ENCODE measurements at regions not wholly inside any gene's neighbourhood (a gene's known extent, or its start where the extent isn't known, plus 50 kb on each side); places are given as distances from the start of the nearest gene placed in this dataset.

DNA sequence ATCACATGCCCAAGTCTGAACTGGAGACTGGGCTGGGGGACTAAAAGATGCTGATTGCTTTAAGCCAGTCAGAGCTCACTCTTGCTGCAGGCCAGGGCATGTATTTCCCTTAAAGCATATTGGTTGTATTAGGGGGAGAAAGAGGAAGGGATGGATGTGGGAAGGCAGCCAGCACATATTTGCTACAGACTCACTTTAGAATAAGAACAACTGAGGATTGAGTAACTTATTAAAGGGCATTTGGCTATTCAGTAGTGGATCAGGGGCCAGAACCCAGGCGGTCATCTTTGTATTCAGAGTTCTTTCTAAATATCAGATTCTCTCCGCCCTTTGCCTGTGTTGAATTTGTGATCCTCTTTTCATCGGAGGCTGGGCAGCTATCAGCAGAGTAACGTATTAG, 231.7 kb downstream of the HAPSTR1 start:
- Histone ChIP-seq H4K20me1 (replicated peaks; ENCODE audit: control insufficient read depth, extremely low read depth, insufficient read depth, low read length) (no peaks in the 10 kb centered on the region), H3K27ac (ENCODE audit: insufficient read depth, low read depth, low read length) (no peak overlapping the region), H3K4me2 (ENCODE audit: insufficient read depth, low read length) (no peak overlapping the region), H3K79me2 (ENCODE audit: control insufficient read depth, insufficient read depth, low read length) (no peaks in the 10 kb centered on the region), H3K27me3 (ENCODE audit: control insufficient read depth in 2 of 2, insufficient read depth in 2 of 2, low read length in 2 of 2) (no peaks in the 10 kb centered on the region), H2AFZ (ENCODE audit: low read depth, low read length) (no peak overlapping the region), H3K36me3 (ENCODE audit: control insufficient read depth in 2 of 2, extremely low read depth in 1 of 2, insufficient read depth in 2 of 2, low read length in 2 of 2) (no peaks in the 10 kb centered on the region), H3K4me3 (replicated peaks in 1 of 3; ENCODE audit: insufficient read depth in 1 of 3, low read depth in 1 of 3, low read length in 3 of 3) (no peak overlapping the region), H3K9ac (replicated peaks; ENCODE audit: extremely low read depth, insufficient read depth, low read length) (no peak overlapping the region), H3K9me3 (replicated peaks; ENCODE audit: control insufficient read depth, insufficient read depth, low read length) (no peaks in the 10 kb centered on the region), H3K4me1 (ENCODE audit: control insufficient read depth, extremely low read depth, insufficient read depth, low read length) (no peaks in the 10 kb centered on the region), H3K9me1 (replicated peaks; ENCODE audit: control insufficient read depth, extremely low read depth, insufficient read depth, low read length) (no peaks in the 10 kb centered on the region)
- intact Hi-C loops (cut with micrococcal nuclease) (no loop called here), dilution Hi-C loops (cut with MboI; ENCODE audit: extremely low pct_ligation_motif_present, low sequenced_read_pairs) (no loop called here)
- FAIRE-seq (no peak), DNase-seq (ENCODE audit: low read depth, low spot score) (no peak)
- ChIA-PET POLR2A (no interaction called here), CTCF (no interaction called here)
- TF ChIP-seq FOS (IDR thresholded peaks at IDR 0.05; ENCODE audit: borderline replicate concordance, insufficient read depth, low read length) = no peak
- no TSS peak for BruUV-seq (replicated peaks)

DNA sequence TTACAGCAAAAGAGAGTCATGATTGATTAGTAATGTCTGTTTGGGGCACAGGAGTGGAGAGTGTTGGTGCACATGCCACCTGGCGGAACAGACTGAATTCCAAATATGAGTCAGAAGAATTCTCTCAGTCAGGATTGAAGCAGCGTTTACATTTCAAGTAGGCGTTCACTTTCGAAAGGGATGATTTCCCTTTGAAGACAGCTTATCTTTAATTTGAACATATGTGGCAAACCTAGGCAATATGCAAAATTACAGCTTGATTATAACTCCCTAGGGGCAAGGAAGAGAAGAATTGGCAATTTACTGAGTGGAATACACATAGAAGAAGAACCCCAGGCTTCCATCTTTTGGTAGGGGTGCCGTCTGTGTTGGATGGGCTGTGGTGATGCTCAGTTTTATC, 235.8 kb downstream of the HAPSTR1 start:
- H3K4me2 ChIP-seq (ENCODE audit: insufficient read depth, low read length) = no peak overlapping the region
- no peaks in the 10 kb centered on the region for H3K9me1 ChIP-seq (replicated peaks; ENCODE audit: control insufficient read depth, extremely low read depth, insufficient read depth, low read length)
- FAIRE-seq (no peak), DNase-seq (ENCODE audit: low read depth, low spot score) (no peak)
- H3K9ac ChIP-seq (replicated peaks; ENCODE audit: extremely low read depth, insufficient read depth, low read length) = no peak overlapping the region
- TF ChIP-seq, protein P1, sequence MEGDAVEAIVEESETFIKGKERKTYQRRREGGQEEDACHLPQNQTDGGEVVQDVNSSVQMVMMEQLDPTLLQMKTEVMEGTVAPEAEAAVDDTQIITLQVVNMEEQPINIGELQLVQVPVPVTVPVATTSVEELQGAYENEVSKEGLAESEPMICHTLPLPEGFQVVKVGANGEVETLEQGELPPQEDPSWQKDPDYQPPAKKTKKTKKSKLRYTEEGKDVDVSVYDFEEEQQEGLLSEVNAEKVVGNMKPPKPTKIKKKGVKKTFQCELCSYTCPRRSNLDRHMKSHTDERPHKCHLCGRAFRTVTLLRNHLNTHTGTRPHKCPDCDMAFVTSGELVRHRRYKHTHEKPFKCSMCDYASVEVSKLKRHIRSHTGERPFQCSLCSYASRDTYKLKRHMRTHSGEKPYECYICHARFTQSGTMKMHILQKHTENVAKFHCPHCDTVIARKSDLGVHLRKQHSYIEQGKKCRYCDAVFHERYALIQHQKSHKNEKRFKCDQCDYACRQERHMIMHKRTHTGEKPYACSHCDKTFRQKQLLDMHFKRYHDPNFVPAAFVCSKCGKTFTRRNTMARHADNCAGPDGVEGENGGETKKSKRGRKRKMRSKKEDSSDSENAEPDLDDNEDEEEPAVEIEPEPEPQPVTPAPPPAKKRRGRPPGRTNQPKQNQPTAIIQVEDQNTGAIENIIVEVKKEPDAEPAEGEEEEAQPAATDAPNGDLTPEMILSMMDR (IDR thresholded peaks at IDR 0.05; ENCODE audit: extremely low read depth in 1 of 2, insufficient read depth in 1 of 2, low read depth in 1 of 2, low read length in 2 of 2) = no peak
- TF ChIP-seq EZH2 (IDR thresholded peaks at IDR 0.05; ENCODE audit: borderline replicate concordance, low read depth, low read length, severe bottlenecking) (no peak), MYC (IDR thresholded peaks at IDR 0.05; ENCODE audit: low read depth, low read length) (no peak), POLR2A (IDR thresholded peaks at IDR 0.05; ENCODE audit: low read depth, low read length) (no peak), GATA2 (IDR thresholded peaks at IDR 0.05; ENCODE audit: insufficient read depth, insufficient read length, low read depth, low read length) (no peak), FOS (IDR thresholded peaks at IDR 0.05; ENCODE audit: borderline replicate concordance, insufficient read depth, low read length) (no peak), POLR2AphosphoS5 (IDR thresholded peaks at IDR 0.05; ENCODE audit: insufficient read depth, low read depth, low read length) (no peak), JUN (IDR thresholded peaks at IDR 0.05; ENCODE audit: borderline replicate concordance, insufficient read depth, insufficient read length, low read depth) (no peak)
- TF ChIP-seq, protein P2, sequence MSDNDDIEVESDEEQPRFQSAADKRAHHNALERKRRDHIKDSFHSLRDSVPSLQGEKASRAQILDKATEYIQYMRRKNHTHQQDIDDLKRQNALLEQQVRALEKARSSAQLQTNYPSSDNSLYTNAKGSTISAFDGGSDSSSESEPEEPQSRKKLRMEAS (IDR thresholded peaks at IDR 0.05; ENCODE audit: insufficient read depth, insufficient read length) = no peak
- H3K9me3 ChIP-seq (replicated peaks; ENCODE audit: control insufficient read depth, insufficient read depth, low read length) = no peaks in the 10 kb centered on the region
- no peaks in the 10 kb centered on the region for H4K20me1 ChIP-seq (replicated peaks; ENCODE audit: control insufficient read depth, extremely low read depth, insufficient read depth, low read length)
- POLR2A ChIA-PET = no interaction called here
- dilution Hi-C loops (cut with MboI; ENCODE audit: extremely low pct_ligation_motif_present, low sequenced_read_pairs) (no loop called here), intact Hi-C loops (cut with micrococcal nuclease) (no loop called here)
- no peak overlapping the region for H2AFZ ChIP-seq (ENCODE audit: low read depth, low read length)
- no TSS peak for BruUV-seq (replicated peaks)
- H3K4me1 ChIP-seq (ENCODE audit: control insufficient read depth, extremely low read depth, insufficient read depth, low read length) = no peaks in the 10 kb centered on the region
- H3K4me3 ChIP-seq (replicated peaks in 1 of 3; ENCODE audit: insufficient read depth in 1 of 3, low read depth in 1 of 3, low read length in 3 of 3) = no peak overlapping the region
- no peak overlapping the region for H3K27ac ChIP-seq (ENCODE audit: insufficient read depth, low read depth, low read length)
- no peaks in the 10 kb centered on the region for H3K79me2 ChIP-seq (ENCODE audit: control insufficient read depth, insufficient read depth, low read length)
- H3K36me3 ChIP-seq (ENCODE audit: control insufficient read depth in 2 of 2, extremely low read depth in 1 of 2, insufficient read depth in 2 of 2, low read length in 2 of 2) = no peaks in the 10 kb centered on the region
- CTCF ChIA-PET = no interaction called here
- no peaks in the 10 kb centered on the region for H3K27me3 ChIP-seq (ENCODE audit: control insufficient read depth in 2 of 2, insufficient read depth in 2 of 2, low read length in 2 of 2)
